ENCODE measurements at regions not wholly inside any gene's neighbourhood (a gene's known extent, or its start where the extent isn't known, plus 50 kb on each side); places are given as distances from the start of the nearest gene placed in this dataset.

GRCh38 chr15:97761110-97761509 is 199.4 kb upstream of the ARRDC4 start:
- Histone ChIP-seq H3K36me3 (no peaks in the 10 kb centered on the region), H3K9me3 (no peaks in the 10 kb centered on the region), H3K4me3 (replicated peaks in 1 of 3) (no peak overlapping the region), H3K27me3 (no peaks in the 10 kb centered on the region), H3K4me1 (no peaks in the 10 kb centered on the region), H3K27ac (no peak overlapping the region)
- intact Hi-C loops (cut with DNase I) = no loop called here
- TF ChIP-seq CTCF (IDR thresholded peaks at IDR 0.05) = no peak
- TF ChIP-seq POLR2A (IDR thresholded peaks at IDR 0.05) = no peak
- no peak for DNase-seq
- 52 to 59% methylated on average over 5 of the region's 5 CpGs for WGBS, 2 donors

GRCh38 chr15:97783240-97783639 is 177.3 kb upstream of the ARRDC4 start:
- 85 to 88% methylated on average over 4 of the region's 4 CpGs for WGBS, 2 donors
- Histone ChIP-seq H3K9me3 (no peaks in the 10 kb centered on the region), H3K27ac (no peak overlapping the region), H3K4me3 (replicated peaks in 1 of 3) (no peak overlapping the region), H3K4me1 (no peaks in the 10 kb centered on the region), H3K36me3 (no peaks in the 10 kb centered on the region), H3K27me3 (no peaks in the 10 kb centered on the region)
- no peak for DNase-seq
- TF ChIP-seq POLR2A (IDR thresholded peaks at IDR 0.05) = no peak
- no peak for TF ChIP-seq CTCF (IDR thresholded peaks at IDR 0.05)
- intact Hi-C loops (cut with DNase I) = no loop called here

- H3K36me3 ChIP-seq = no peaks in the 10 kb centered on the region
- no peak overlapping the region for H3K27ac ChIP-seq
- DNase-seq = no peak
- H3K9me3 ChIP-seq = no peaks in the 10 kb centered on the region
- H3K4me1 ChIP-seq = no peaks in the 10 kb centered on the region
- 79 to 97% methylated on average over 1 of the region's 1 CpG for WGBS, 2 donors
- intact Hi-C loops (cut with DNase I) = no loop called here
- TF ChIP-seq CTCF (IDR thresholded peaks at IDR 0.05) = no peak
- TF ChIP-seq POLR2A (IDR thresholded peaks at IDR 0.05) = no peak
- no peaks in the 10 kb centered on the region for H3K27me3 ChIP-seq
- no peak overlapping the region for H3K4me3 ChIP-seq (replicated peaks in 1 of 3)
Observed at GRCh38 chr15:97786741-97787140, 173.8 kb upstream of the ARRDC4 start.

GRCh38 chr15:97790180-97790579 is 170.3 kb upstream of the ARRDC4 start:
- Histone ChIP-seq H3K9me3 (no peaks in the 10 kb centered on the region), H3K4me1 (no peaks in the 10 kb centered on the region), H3K27ac (no peak overlapping the region), H3K36me3 (no peaks in the 10 kb centered on the region), H3K27me3 (no peaks in the 10 kb centered on the region), H3K4me3 (replicated peaks in 1 of 3) (no peak overlapping the region)
- TF ChIP-seq POLR2A (IDR thresholded peaks at IDR 0.05) (no peak), CTCF (IDR thresholded peaks at IDR 0.05) (no peak)
- DNase-seq = no peak
- intact Hi-C loops (cut with DNase I) = no loop called here

GRCh38 chr15:97791824-97792792 is 168.4 kb upstream of the ARRDC4 start:
- Histone ChIP-seq H3K36me3 (no peaks in the 10 kb centered on the region), H3K4me1 (no peaks in the 10 kb centered on the region), H3K27me3 (no peaks in the 10 kb centered on the region), H3K9me3 (no peaks in the 10 kb centered on the region), H3K27ac (no peak overlapping the region), H3K4me3 (replicated peaks in 1 of 3) (no peak overlapping the region)
- TF ChIP-seq CTCF (IDR thresholded peaks at IDR 0.05) (no peak), POLR2A (IDR thresholded peaks at IDR 0.05) (no peak)
- 65 to 70% methylated on average over 17 of the region's 17 CpGs for WGBS, 2 donors
- DNase-seq = no peak
- intact Hi-C loops (cut with DNase I) = no loop called here

All from thyroid gland (tissue), 4 donors.